ENCODE measurements at regions not wholly inside any gene's neighbourhood (a gene's known extent, or its start where the extent isn't known, plus 50 kb on each side); places are given as distances from the start of the nearest gene placed in this dataset.

GRCh38 chr6:28632326-28632851, 106.7 kb downstream of the GPX5 start:
- Histone ChIP-seq H3K27me3 (peaks cover 43 to 76% of the 10 kb centered on the region in 2 donors), H3K4me3 (no peak overlapping the region), H3K4me1 (no peaks in the 10 kb centered on the region), H3K27ac (no peak overlapping the region), H3K36me3 (no peaks in the 10 kb centered on the region), H3K9me3 (no peaks in the 10 kb centered on the region)
- intact Hi-C loops (cut with DNase I): no loop called here
- DNase-seq (no peak), ATAC-seq (no peak)
- TF ChIP-seq CTCF (IDR thresholded peaks at IDR 0.05): no peak

- Histone ChIP-seq H3K27me3 (peaks cover 45 to 86% of the 10 kb centered on the region in 2 donors), H3K36me3 (no peaks in the 10 kb centered on the region), H3K27ac (no peak overlapping the region), H3K4me1 (no peaks in the 10 kb centered on the region), H3K9me3 (no peaks in the 10 kb centered on the region), H3K4me3 (no peak overlapping the region)
- DNase-seq: no peak
- no peak for ATAC-seq
- intact Hi-C loops (cut with DNase I): no loop called here
- TF ChIP-seq CTCF (IDR thresholded peaks at IDR 0.05): no peak
These were observed 107.9 kb downstream of the GPX5 start for GRCh38 chr6:28633445-28634215.

- H3K9me3 ChIP-seq: no peaks in the 10 kb centered on the region
- intact Hi-C loops (cut with DNase I): no loop called here
- TF ChIP-seq CTCF (IDR thresholded peaks at IDR 0.05): no peak
- no peak for ATAC-seq
- H3K4me1 ChIP-seq: no peaks in the 10 kb centered on the region
- H3K27ac ChIP-seq: no peak overlapping the region
- H3K4me3 ChIP-seq: no peak overlapping the region
- DNase-seq: no peak
- H3K27me3 ChIP-seq: peaks cover 45 to 83% of the 10 kb centered on the region in 2 donors
- no peaks in the 10 kb centered on the region for H3K36me3 ChIP-seq
These were observed 108.7 kb downstream of the GPX5 start for GRCh38 chr6:28634411-28634760.

- Histone ChIP-seq H3K9me3 (peaks cover 0 to 5% of the 10 kb centered on the region in 2 donors), H3K4me3 (no peak overlapping the region), H3K4me1 (no peaks in the 10 kb centered on the region), H3K36me3 (no peaks in the 10 kb centered on the region), H3K27me3 (peaks cover 45 to 86% of the 10 kb centered on the region in 2 donors), H3K27ac (no peak overlapping the region)
- ATAC-seq (no peak), DNase-seq (peak in 1 of 4 donors; percentile 35)
- intact Hi-C loops (cut with DNase I): no loop called here
- no peak for TF ChIP-seq CTCF (IDR thresholded peaks at IDR 0.05)
These were observed 109.3 kb downstream of the GPX5 start for GRCh38 chr6:28634761-28635546.

GRCh38 chr6:28635547-28636158, 110.0 kb downstream of the GPX5 start:
- peaks cover 45 to 85% of the 10 kb centered on the region in 2 donors for H3K27me3 ChIP-seq
- no peak for TF ChIP-seq CTCF (IDR thresholded peaks at IDR 0.05)
- no peak overlapping the region for H3K4me3 ChIP-seq
- intact Hi-C loops (cut with DNase I): no loop called here
- no peak overlapping the region for H3K27ac ChIP-seq
- ATAC-seq (no peak), DNase-seq (no peak)
- H3K9me3 ChIP-seq: peaks cover 0 to 7% of the 10 kb centered on the region in 2 donors
- no peaks in the 10 kb centered on the region for H3K4me1 ChIP-seq
- no peaks in the 10 kb centered on the region for H3K36me3 ChIP-seq
